ENCODE measurements at regions not wholly inside any gene's neighbourhood (a gene's known extent, or its start where the extent isn't known, plus 50 kb on each side); places are given as distances from the start of the nearest gene placed in this dataset.

GRCh38 chrX:15056044-15056443, 182.8 kb downstream of the MOSPD2 start:
- Histone ChIP-seq H3T11ph (ENCODE audit: low read length) (no peak overlapping the region), H4K5ac (ENCODE audit: insufficient read length, low read depth, low read length) (no peak overlapping the region), H4K20me1 (ENCODE audit: control insufficient read depth, insufficient read depth, insufficient read length) (no peaks in the 10 kb centered on the region), H2BK120ac (ENCODE audit: low read depth, low read length, poor library complexity, severe bottlenecking) (no peak overlapping the region), H3K27me3 (ENCODE audit: insufficient read depth, low read length) (no peaks in the 10 kb centered on the region), H2BK15ac (ENCODE audit: low read depth, low read length) (no peak overlapping the region), H3K14ac (ENCODE audit: insufficient read depth, low read length) (no peak overlapping the region), H3K4ac (ENCODE audit: low read depth, low read length) (no peak overlapping the region), H2AK5ac (ENCODE audit: insufficient read length, low read length) (no peak overlapping the region), H3K23me2 (ENCODE audit: insufficient read length, low read depth, low read length, poor library complexity, severe bottlenecking) (no peaks in the 10 kb centered on the region), H4K8ac (replicated peaks; ENCODE audit: insufficient read length, low read depth, low read length) (no peak overlapping the region), H2BK5ac (ENCODE audit: insufficient read length, low read length) (no peak overlapping the region), H3K23ac (ENCODE audit: insufficient read length, low read depth, low read length) (no peak overlapping the region), H3K4me1 (ENCODE audit: insufficient read depth, low read length) (no peaks in the 10 kb centered on the region), H3K56ac (ENCODE audit: insufficient read length, low read depth, low read length) (no peak overlapping the region), H3K18ac (ENCODE audit: insufficient read length, low read depth, low read length) (no peak overlapping the region), H2AFZ (ENCODE audit: low read length) (no peak overlapping the region), H2BK20ac (ENCODE audit: low read depth, low read length, poor library complexity, severe bottlenecking) (no peak overlapping the region), H3K9me3 (ENCODE audit: control insufficient read depth, low read depth, low read length) (peaks cover 10% of the 10 kb centered on the region), H2BK12ac (ENCODE audit: insufficient read length, low read depth, low read length) (no peak overlapping the region), H3K27ac (ENCODE audit: insufficient read length, low read depth, low read length) (no peak overlapping the region), H4K91ac (ENCODE audit: insufficient read length, low read depth, low read length) (no peak overlapping the region), H3K79me1 (ENCODE audit: insufficient read depth, low read depth, low read length, poor library complexity, severe bottlenecking) (no peaks in the 10 kb centered on the region), H3K4me2 (ENCODE audit: insufficient read depth, insufficient read length, low read length) (no peak overlapping the region), H3K79me2 (ENCODE audit: insufficient read depth, low read length) (no peaks in the 10 kb centered on the region), H3K9ac (ENCODE audit: extremely low read depth, insufficient read length, low read length) (no peak overlapping the region)
- no peaks in the 10 kb centered on the region for H3K4me1 Mint-ChIP-seq
- no peak overlapping the region for H3K4me3 Mint-ChIP-seq
- DNase-seq: no peak
- TF ChIP-seq, protein P1, sequence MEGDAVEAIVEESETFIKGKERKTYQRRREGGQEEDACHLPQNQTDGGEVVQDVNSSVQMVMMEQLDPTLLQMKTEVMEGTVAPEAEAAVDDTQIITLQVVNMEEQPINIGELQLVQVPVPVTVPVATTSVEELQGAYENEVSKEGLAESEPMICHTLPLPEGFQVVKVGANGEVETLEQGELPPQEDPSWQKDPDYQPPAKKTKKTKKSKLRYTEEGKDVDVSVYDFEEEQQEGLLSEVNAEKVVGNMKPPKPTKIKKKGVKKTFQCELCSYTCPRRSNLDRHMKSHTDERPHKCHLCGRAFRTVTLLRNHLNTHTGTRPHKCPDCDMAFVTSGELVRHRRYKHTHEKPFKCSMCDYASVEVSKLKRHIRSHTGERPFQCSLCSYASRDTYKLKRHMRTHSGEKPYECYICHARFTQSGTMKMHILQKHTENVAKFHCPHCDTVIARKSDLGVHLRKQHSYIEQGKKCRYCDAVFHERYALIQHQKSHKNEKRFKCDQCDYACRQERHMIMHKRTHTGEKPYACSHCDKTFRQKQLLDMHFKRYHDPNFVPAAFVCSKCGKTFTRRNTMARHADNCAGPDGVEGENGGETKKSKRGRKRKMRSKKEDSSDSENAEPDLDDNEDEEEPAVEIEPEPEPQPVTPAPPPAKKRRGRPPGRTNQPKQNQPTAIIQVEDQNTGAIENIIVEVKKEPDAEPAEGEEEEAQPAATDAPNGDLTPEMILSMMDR (conservative IDR thresholded peaks at IDR 0.05): no peak
- H3K27me3 Mint-ChIP-seq (ENCODE audit: low read depth): no peaks in the 10 kb centered on the region
- peaks cover 0 to 2% (median 0%) of the 10 kb centered on the region in 3 experiments; a peak in 3 of 7 replicates for H3K36me3 Mint-ChIP-seq (ENCODE audit: insufficient read depth in 1 of 3, low read depth in 3 of 3)
- H3K27ac Mint-ChIP-seq: no peak overlapping the region
- no CpG with 5 or more reads among the region's 2 CpGs for WGBS (ENCODE audit: extremely low coverage, insufficient read length, low lambda C conversion rate)
- H3K9me3 Mint-ChIP-seq: peaks cover 63 to 67% of the 10 kb centered on the region in 2 experiments
